ENCODE measurements at regions not wholly inside any gene's neighbourhood (a gene's known extent, or its start where the extent isn't known, plus 50 kb on each side); places are given as distances from the start of the nearest gene placed in this dataset.

GRCh38 chr17:11109106-11109505, 131.9 kb upstream of the SHISA6 start:
- TF ChIP-seq, protein P1, sequence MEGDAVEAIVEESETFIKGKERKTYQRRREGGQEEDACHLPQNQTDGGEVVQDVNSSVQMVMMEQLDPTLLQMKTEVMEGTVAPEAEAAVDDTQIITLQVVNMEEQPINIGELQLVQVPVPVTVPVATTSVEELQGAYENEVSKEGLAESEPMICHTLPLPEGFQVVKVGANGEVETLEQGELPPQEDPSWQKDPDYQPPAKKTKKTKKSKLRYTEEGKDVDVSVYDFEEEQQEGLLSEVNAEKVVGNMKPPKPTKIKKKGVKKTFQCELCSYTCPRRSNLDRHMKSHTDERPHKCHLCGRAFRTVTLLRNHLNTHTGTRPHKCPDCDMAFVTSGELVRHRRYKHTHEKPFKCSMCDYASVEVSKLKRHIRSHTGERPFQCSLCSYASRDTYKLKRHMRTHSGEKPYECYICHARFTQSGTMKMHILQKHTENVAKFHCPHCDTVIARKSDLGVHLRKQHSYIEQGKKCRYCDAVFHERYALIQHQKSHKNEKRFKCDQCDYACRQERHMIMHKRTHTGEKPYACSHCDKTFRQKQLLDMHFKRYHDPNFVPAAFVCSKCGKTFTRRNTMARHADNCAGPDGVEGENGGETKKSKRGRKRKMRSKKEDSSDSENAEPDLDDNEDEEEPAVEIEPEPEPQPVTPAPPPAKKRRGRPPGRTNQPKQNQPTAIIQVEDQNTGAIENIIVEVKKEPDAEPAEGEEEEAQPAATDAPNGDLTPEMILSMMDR (IDR thresholded peaks at IDR 0.05; ENCODE audit: insufficient read depth, low read depth, low read length) = no peak
- no peak for TF ChIP-seq EZH2 (IDR thresholded peaks at IDR 0.05; ENCODE audit: insufficient read depth, low read length)
